WTC11 (cell line): ENCODE measurements at regions not wholly inside any gene's neighbourhood (a gene's known extent, or its start where the extent isn't known, plus 50 kb on each side); places are given as distances from the start of the nearest gene placed in this dataset.

Source experiments
- PRRX2 ChIP-seq: fragments of 250-450 bp; sonication (Bioruptor Pico); IDR thresholded peaks from 2 replicates; pipeline ENCODE4 v1.8.0; 2021; ENCODE audit warnings: mild to moderate bottlenecking

- no peak for TF ChIP-seq PRRX2 (CRISPR knock-in tag)
- TF ChIP-seq, all 79 proteins: peak for 0
Observed at GRCh38 chrX:8851231-8851886, 50.2 kb upstream of the FAM9A start (continued).
